MM.1S (cell line): ENCODE measurements at regions not wholly inside any gene's neighbourhood (a gene's known extent, or its start where the extent isn't known, plus 50 kb on each side); places are given as distances from the start of the nearest gene placed in this dataset.

Experiments used
- CTCF ChIP-seq: fragments of 300-600 bp; sonication (generic); IDR thresholded peaks from 2 replicates; pipeline ENCODE4 v1.5.1; 2016; ENCODE audit warnings: antibody characterized with exemption, low read length, mixed read lengths
- EZH2phosphoT487 ChIP-seq: fragments of 300-600 bp; sonication (generic); IDR thresholded peaks from 2 replicates; pipeline ENCODE4 v1.6.1; 2018; ENCODE audit warnings: antibody characterized with exemption, low read length

- no peak for TF ChIP-seq CTCF
- TF ChIP-seq EZH2phosphoT487: no peak
These were observed 517.6 kb downstream of the BTBD3 start for GRCh38 chr20:12435268-12435667.
